Heart right ventricle (tissue), 16 donors: ENCODE measurements at regions not wholly inside any gene's neighbourhood (a gene's known extent, or its start where the extent isn't known, plus 50 kb on each side); places are given as distances from the start of the nearest gene placed in this dataset.

Experiments used
- ATAC-seq, 8 donors: fragments of 200-7000 bp; cut with Tn5 transposase; one replicate each; pipeline ENCODE4 v1.9.1; 2020; ENCODE audit warnings: mild to moderate bottlenecking in 8 of 8, moderate library complexity in 8 of 8, moderate number of reproducible peaks in 1 of 8
- DNase-seq, 2 donors: peaks; one replicate each; pipeline ENCODE4 v3.0.0-alpha.2; 2020
- H3K27ac ChIP-seq, 10 donors: fragments of 200-600 bp; sonication (generic) in 2 of 10; one replicate each; pipeline versions ENCODE4 v1.5.0 to v1.8.0; 2020 to 2022; ENCODE audit warnings: mild to moderate bottlenecking in 3 of 10
- H3K27me3 ChIP-seq, 7 donors: fragments of 200-600 bp; one replicate each; pipeline ENCODE4 v1.8.0; 2021 to 2022; ENCODE audit warnings: mild to moderate bottlenecking in 2 of 7
- H3K36me3 ChIP-seq, 9 donors: fragments of 200-600 bp; sonication (generic) in 1 of 9; one replicate each; pipeline versions ENCODE4 v1.5.0 to v1.8.0; 2020 to 2022; ENCODE audit warnings: mild to moderate bottlenecking in 2 of 9
- H3K4me1 ChIP-seq, 9 donors: fragments of 200-600 bp; sonication (generic) in 1 of 9; one replicate each; pipeline versions ENCODE4 v1.5.0 to v1.8.0; 2020 to 2022; ENCODE audit warnings: mild to moderate bottlenecking in 4 of 9
- H3K4me3 ChIP-seq, 10 donors: fragments of 200-600 bp; sonication (generic) in 2 of 10; one replicate each; pipeline versions ENCODE4 v1.5.0 to v1.8.0; 2020 to 2022; ENCODE audit warnings: mild to moderate bottlenecking in 7 of 10, moderate library complexity in 2 of 10
- H3K9me3 ChIP-seq, 11 donors: fragments of 200-600 bp in 10 of 11; sonication (generic) in 2 of 11; one replicate each; pipeline versions ENCODE4 v1.5.0 to v1.8.0; 2013 to 2022; ENCODE audit warnings: mild to moderate bottlenecking in 2 of 11, control low read depth in 1 of 11, moderate library complexity in 1 of 11
- WGBS, 2 donors: extraction: QIAGEN DNeasy Blood & Tissue Kit; methylation state at CpG; one replicate each; pipeline ENCODE4 v1.1.7; 2013; ENCODE audit warnings: inconsistent platforms in 1 of 2; 5-methylcytosine and 5-hydroxymethylcytosine counted together
- intact Hi-C, 10 donors: fragments of 100-400 bp; cut with DNase I; formaldehyde crosslinking; loops; one replicate each; pipeline versions ENCODE4 v1.11.1 to v1.14.2; 2022
- TF ChIP-seq, protein P1 (sequence below), 9 donors: fragments of 200-600 bp; sonication (generic) in 2 of 9; IDR thresholded peaks; one replicate each; pipeline versions ENCODE4 v1.5.0 to v1.8.0; 2021 to 2022; ENCODE audit warnings: antibody characterized with exemption in 9 of 9, mild to moderate bottlenecking in 5 of 9, moderate library complexity in 1 of 9
- donor health status: Arrhythmogenic right ventricular cardiomyopathy.
- donor health status: ischemic (EF 13 %, LVEDD 7.1; RV severe dilation, severe dysfunction).
- donor health status: healthy with polysubstance abuse.
- donor health status: DM: no; HTN: yes; CAD: no.
- donor health status: DM: no; HTN: no; CAD: no.
- donor health status: ischemic (EF 25% LVEDD 6.9; RV normal size, moderate dysfunction).
- donor health status: ischemic (EF 25% LVEDD 5.7; RV mildly dilated, moderate dysfunction).
- donor health status: healthy.
- donor health status: DM: yes; HTN: yes; CAD: no.
- donor health status: Ischemic cardiomyopathy.
- donor health status: ischemic (EF 35%, LVEDD 5.7; RV mildly dilated, moderate dysfunction).
- donor health status: nonischemic (EF 11% LVEDD 7.7; RV severe dilation, severe dysfunction).
- donor health status: DM: yes; HTN: yes; CAD: no.
- donor health status: PGD.
- donor health status: ischemic (EF 29% LVEDD 5.4; RV normal size, mild dysfunction).
- donor health status: nonischemic (EF 23%, LVEDD 6.1; RV moderate dilation, normal function).

DNA sequence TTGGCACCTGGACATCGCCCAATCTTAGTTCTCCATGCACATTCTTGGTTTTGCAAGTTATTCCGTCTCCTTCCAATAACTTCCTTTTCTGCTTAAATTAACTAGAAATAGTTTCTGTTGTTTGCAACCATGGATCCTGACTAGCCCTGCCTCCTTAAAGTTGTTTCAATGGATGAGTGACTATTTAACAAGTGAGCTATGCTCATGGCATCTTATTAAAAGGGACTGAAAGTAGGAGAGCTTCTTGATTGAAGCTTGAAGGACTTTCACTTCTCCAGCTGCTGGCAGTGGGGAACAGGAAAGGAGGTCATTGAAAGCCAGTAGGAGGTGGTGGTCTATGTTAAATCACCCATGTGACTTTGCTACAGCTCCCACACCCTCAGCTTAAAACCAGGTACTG, 466.8 kb downstream of the ARHGEF28 start:
- TF ChIP-seq, protein P1, sequence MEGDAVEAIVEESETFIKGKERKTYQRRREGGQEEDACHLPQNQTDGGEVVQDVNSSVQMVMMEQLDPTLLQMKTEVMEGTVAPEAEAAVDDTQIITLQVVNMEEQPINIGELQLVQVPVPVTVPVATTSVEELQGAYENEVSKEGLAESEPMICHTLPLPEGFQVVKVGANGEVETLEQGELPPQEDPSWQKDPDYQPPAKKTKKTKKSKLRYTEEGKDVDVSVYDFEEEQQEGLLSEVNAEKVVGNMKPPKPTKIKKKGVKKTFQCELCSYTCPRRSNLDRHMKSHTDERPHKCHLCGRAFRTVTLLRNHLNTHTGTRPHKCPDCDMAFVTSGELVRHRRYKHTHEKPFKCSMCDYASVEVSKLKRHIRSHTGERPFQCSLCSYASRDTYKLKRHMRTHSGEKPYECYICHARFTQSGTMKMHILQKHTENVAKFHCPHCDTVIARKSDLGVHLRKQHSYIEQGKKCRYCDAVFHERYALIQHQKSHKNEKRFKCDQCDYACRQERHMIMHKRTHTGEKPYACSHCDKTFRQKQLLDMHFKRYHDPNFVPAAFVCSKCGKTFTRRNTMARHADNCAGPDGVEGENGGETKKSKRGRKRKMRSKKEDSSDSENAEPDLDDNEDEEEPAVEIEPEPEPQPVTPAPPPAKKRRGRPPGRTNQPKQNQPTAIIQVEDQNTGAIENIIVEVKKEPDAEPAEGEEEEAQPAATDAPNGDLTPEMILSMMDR (IDR thresholded peaks at IDR 0.05), result no peak
- DNase-seq (no peak), ATAC-seq (no peak)
- H3K36me3 ChIP-seq, result no peaks in the 10 kb centered on the region
- H3K4me3 ChIP-seq, result no peak overlapping the region
- no peaks in the 10 kb centered on the region for H3K27me3 ChIP-seq
- intact Hi-C loops, result no loop called here
- H3K27ac ChIP-seq, result no peak overlapping the region
- 96 to 100% methylated on average over 2 of the region's 2 CpGs for WGBS, 2 donors
- H3K9me3 ChIP-seq, result no peaks in the 10 kb centered on the region
- peaks cover 0 to 17% (median 0%) of the 10 kb centered on the region in 9 donors for H3K4me1 ChIP-seq

DNA sequence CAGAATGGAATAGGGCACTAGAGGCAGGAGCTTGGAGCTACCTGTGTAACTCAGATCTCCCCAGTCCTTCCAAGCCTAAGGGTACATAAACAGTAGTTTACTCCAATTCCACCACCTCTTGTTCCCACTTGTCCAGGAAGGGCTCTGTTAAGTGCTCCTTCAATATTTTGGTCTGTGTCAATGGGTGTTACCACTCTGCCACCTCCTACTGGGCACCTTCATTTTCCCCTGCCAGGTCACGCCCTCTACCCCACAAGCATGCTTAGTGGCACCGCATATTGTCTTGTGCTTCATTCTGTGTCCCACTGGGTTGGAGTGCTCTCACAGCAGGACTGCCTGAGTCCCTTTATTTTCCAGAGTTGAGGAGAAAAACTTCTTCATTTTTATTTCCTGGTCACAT, 459.8 kb downstream of the ARHGEF28 start:
- intact Hi-C loops, result no loop called here
- Histone ChIP-seq H3K27ac (no peak overlapping the region), H3K4me3 (no peak overlapping the region), H3K9me3 (no peaks in the 10 kb centered on the region), H3K36me3 (no peaks in the 10 kb centered on the region), H3K27me3 (peaks cover 0 to 3% (median 0%) of the 10 kb centered on the region in 7 donors), H3K4me1 (no peaks in the 10 kb centered on the region)
- DNase-seq (no peak), ATAC-seq (no peak)
- TF ChIP-seq, protein P1 (IDR thresholded peaks at IDR 0.05), result no peak
- 89 to 94% methylated on average over 2 of the region's 2 CpGs for WGBS, 2 donors

DNA sequence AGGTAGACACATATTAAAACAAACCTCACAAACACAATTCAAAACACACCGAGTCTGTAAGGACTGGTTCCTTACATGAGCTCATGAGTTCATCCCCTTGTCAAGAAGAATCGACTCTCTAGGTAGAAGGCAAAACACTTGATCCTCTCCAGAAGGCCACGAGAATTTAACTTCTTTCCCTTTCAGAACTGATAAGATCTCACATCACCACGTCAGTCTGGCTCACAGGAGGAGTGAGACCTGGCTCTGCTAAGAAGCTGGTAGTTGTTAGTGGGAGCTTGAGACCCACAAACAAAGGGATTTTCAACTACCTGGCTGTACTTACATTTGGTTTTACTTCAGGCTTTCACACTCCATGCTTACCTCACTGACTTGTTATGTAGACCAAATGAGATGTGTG, 459.2 kb downstream of the ARHGEF28 start:
- TF ChIP-seq, protein P1 (IDR thresholded peaks at IDR 0.05), result no peak
- peaks cover 0 to 3% (median 0%) of the 10 kb centered on the region in 7 donors for H3K27me3 ChIP-seq
- H3K4me3 ChIP-seq, result no peak overlapping the region
- WGBS, 2 donors, result 33 to 34% methylated on average over 4 of the region's 4 CpGs
- ATAC-seq (no peak), DNase-seq (no peak)
- H3K36me3 ChIP-seq, result no peaks in the 10 kb centered on the region
- H3K9me3 ChIP-seq, result no peaks in the 10 kb centered on the region
- intact Hi-C loops, result no loop called here
- no peaks in the 10 kb centered on the region for H3K4me1 ChIP-seq
- H3K27ac ChIP-seq, result no peak overlapping the region

DNA sequence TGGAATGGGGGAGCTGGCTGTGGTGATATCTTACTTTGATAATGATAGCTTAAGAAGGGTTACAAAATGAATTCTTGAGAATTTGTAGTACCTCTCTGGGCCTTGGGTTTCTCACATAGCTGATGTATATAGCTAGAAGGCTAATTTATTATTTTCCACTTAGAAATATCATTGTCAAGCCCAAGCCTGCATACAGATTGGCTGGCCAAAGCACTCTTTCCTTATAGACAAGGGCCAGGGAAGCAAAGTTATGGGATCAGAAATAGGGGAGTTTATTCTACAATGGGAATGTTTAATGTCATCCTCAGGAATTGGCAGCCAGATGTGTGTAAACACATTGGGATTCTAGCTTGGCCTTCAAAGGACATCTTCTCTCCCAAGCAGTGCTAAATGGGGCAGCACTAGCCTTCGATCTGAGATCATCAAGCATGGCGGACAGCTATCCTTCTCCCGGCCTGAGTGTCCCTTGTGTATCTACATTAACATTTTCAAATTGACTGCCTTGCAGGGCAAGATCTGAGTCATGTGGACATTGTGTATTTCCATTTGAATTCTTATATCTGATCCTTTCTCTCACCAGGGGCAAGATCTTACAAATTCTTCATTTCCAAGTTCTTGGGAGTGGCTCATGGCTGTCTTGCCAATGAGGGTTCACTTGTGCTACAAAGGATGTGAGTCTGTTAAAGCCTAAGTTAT, 457.2 kb downstream of the ARHGEF28 start:
- H3K9me3 ChIP-seq, result no peaks in the 10 kb centered on the region
- ATAC-seq (no peak), DNase-seq (no peak)
- intact Hi-C loops, result no loop called here
- H3K27me3 ChIP-seq, result peaks cover 0 to 3% (median 0%) of the 10 kb centered on the region in 7 donors
- no peaks in the 10 kb centered on the region for H3K4me1 ChIP-seq
- TF ChIP-seq, protein P1 (IDR thresholded peaks at IDR 0.05), result no peak
- H3K4me3 ChIP-seq, result no peak overlapping the region
- no peaks in the 10 kb centered on the region for H3K36me3 ChIP-seq
- 75 to 97% methylated on average over 3 of the region's 3 CpGs for WGBS, 2 donors
- H3K27ac ChIP-seq, result no peak overlapping the region
